Activated naive CD8-positive, alpha-beta T cell treated with anti-CD3 and anti-CD28 coated beads, Interleukin-2, amount 50 U/mL, for 24 hours (primary cell): ENCODE measurements at regions not wholly inside any gene's neighbourhood (a gene's known extent, or its start where the extent isn't known, plus 50 kb on each side); places are given as distances from the start of the nearest gene placed in this dataset.

Source experiments
- ATAC-seq: fragments of 150-1000 bp; cut with Tn5 transposase; one replicate; pipeline ENCODE4 v1.10.0; 2021
- DNase-seq: peaks from one replicate; pipeline ENCODE4 v3.0.0; 2021
- H3K27ac Mint-ChIP-seq: one replicate; pipeline ENCODE4 v1.8.0; 2021; ENCODE audit warnings: mild to moderate bottlenecking, mixed read lengths
- H3K27me3 Mint-ChIP-seq: one replicate; pipeline ENCODE4 v1.8.0; 2021; ENCODE audit warnings: mixed read lengths
- H3K36me3 Mint-ChIP-seq: one replicate; pipeline ENCODE4 v1.8.0; 2021; ENCODE audit warnings: low read depth, mixed read lengths
- H3K4me1 Mint-ChIP-seq: one replicate; pipeline ENCODE4 v1.8.0; 2021; ENCODE audit warnings: mixed read lengths
- H3K4me3 Mint-ChIP-seq: one replicate; pipeline ENCODE4 v1.8.0; 2021; ENCODE audit warnings: mild to moderate bottlenecking, moderate library complexity, mixed read lengths
- H3K9me3 Mint-ChIP-seq: one replicate; pipeline ENCODE4 v1.8.0; 2021; ENCODE audit warnings: mixed read lengths

GRCh38 chr16:65212791-65213190 lies 90.9 kb upstream of the CDH11 start:
- H3K27me3 Mint-ChIP-seq, result no peaks in the 10 kb centered on the region
- H3K4me3 Mint-ChIP-seq, result no peak overlapping the region
- DNase-seq (no peak), ATAC-seq (no peak)
- no peaks in the 10 kb centered on the region for H3K36me3 Mint-ChIP-seq
- no peak overlapping the region for H3K27ac Mint-ChIP-seq
- H3K9me3 Mint-ChIP-seq, result no peaks in the 10 kb centered on the region
- no peaks in the 10 kb centered on the region for H3K4me1 Mint-ChIP-seq

- Mint-ChIP-seq H3K9me3 (no peaks in the 10 kb centered on the region), H3K27ac (no peak overlapping the region), H3K4me1 (no peaks in the 10 kb centered on the region), H3K27me3 (no peaks in the 10 kb centered on the region), H3K4me3 (no peak overlapping the region), H3K36me3 (no peaks in the 10 kb centered on the region)
- ATAC-seq (no peak), DNase-seq (no peak)
These were observed 90.4 kb upstream of the CDH11 start for GRCh38 chr16:65212240-65212639.

- Mint-ChIP-seq H3K27ac (no peak overlapping the region), H3K9me3 (peaks cover 15% of the 10 kb centered on the region), H3K4me3 (no peak overlapping the region), H3K4me1 (no peaks in the 10 kb centered on the region), H3K36me3 (no peaks in the 10 kb centered on the region), H3K27me3 (no peaks in the 10 kb centered on the region)
- DNase-seq (no peak), ATAC-seq (no peak)
These were observed 80.6 kb upstream of the CDH11 start for GRCh38 chr16:65202461-65202860.

GRCh38 chr16:65201511-65201910 lies 79.6 kb upstream of the CDH11 start:
- Mint-ChIP-seq H3K36me3 (no peaks in the 10 kb centered on the region), H3K27me3 (no peaks in the 10 kb centered on the region), H3K4me3 (no peak overlapping the region), H3K9me3 (peaks cover 13% of the 10 kb centered on the region), H3K4me1 (no peaks in the 10 kb centered on the region), H3K27ac (no peak overlapping the region)
- ATAC-seq (no peak), DNase-seq (no peak)

- H3K27me3 Mint-ChIP-seq, result no peaks in the 10 kb centered on the region
- ATAC-seq, result no peak
- no peak for DNase-seq
These were observed 79.0 kb upstream of the CDH11 start for GRCh38 chr16:65200857-65201256.

GRCh38 chr16:65200156-65200773 lies 78.4 kb upstream of the CDH11 start:
- no peaks in the 10 kb centered on the region for H3K4me1 Mint-ChIP-seq
- H3K27ac Mint-ChIP-seq, result no peak overlapping the region
- H3K4me3 Mint-ChIP-seq, result no peak overlapping the region
- H3K36me3 Mint-ChIP-seq, result no peaks in the 10 kb centered on the region
- peaks cover 11% of the 10 kb centered on the region for H3K9me3 Mint-ChIP-seq
- ATAC-seq (no peak), DNase-seq (no peak)
- no peaks in the 10 kb centered on the region for H3K27me3 Mint-ChIP-seq

More at GRCh38 chr16:65200857-65201256, 79.0 kb upstream of the CDH11 start:
- Mint-ChIP-seq H3K4me1 (no peaks in the 10 kb centered on the region), H3K9me3 (peaks cover 11% of the 10 kb centered on the region), H3K27ac (no peak overlapping the region), H3K36me3 (no peaks in the 10 kb centered on the region), H3K4me3 (no peak overlapping the region)

- Mint-ChIP-seq H3K4me1 (no peaks in the 10 kb centered on the region), H3K9me3 (peaks cover 9% of the 10 kb centered on the region), H3K27me3 (no peaks in the 10 kb centered on the region), H3K27ac (no peak overlapping the region), H3K4me3 (no peak overlapping the region), H3K36me3 (no peaks in the 10 kb centered on the region)
- ATAC-seq (no peak), DNase-seq (no peak)
These were observed 74.7 kb upstream of the CDH11 start for GRCh38 chr16:65196420-65197075.

GRCh38 chr16:65195998-65196397 lies 74.1 kb upstream of the CDH11 start:
- H3K9me3 Mint-ChIP-seq, result peaks cover 9% of the 10 kb centered on the region
- no peak for ATAC-seq

GRCh38 chr16:65185241-65185778 lies 63.4 kb upstream of the CDH11 start:
- Mint-ChIP-seq H3K27ac (no peak overlapping the region), H3K27me3 (no peaks in the 10 kb centered on the region), H3K4me1 (no peaks in the 10 kb centered on the region), H3K36me3 (no peaks in the 10 kb centered on the region), H3K9me3 (peaks cover 26% of the 10 kb centered on the region), H3K4me3 (no peak overlapping the region)
- ATAC-seq (no peak), DNase-seq (no peak)

More at GRCh38 chr16:65195998-65196397, 74.1 kb upstream of the CDH11 start:
- Mint-ChIP-seq H3K27me3 (no peaks in the 10 kb centered on the region), H3K4me3 (no peak overlapping the region), H3K4me1 (no peaks in the 10 kb centered on the region), H3K36me3 (no peaks in the 10 kb centered on the region), H3K27ac (no peak overlapping the region)
- no peak for DNase-seq

GRCh38 chr16:65181071-65181561 lies 59.3 kb upstream of the CDH11 start:
- DNase-seq (no peak), ATAC-seq (no peak)
- H3K4me3 Mint-ChIP-seq, result no peak overlapping the region
- H3K4me1 Mint-ChIP-seq, result no peaks in the 10 kb centered on the region
- no peaks in the 10 kb centered on the region for H3K36me3 Mint-ChIP-seq
- no peak overlapping the region for H3K27ac Mint-ChIP-seq
- H3K9me3 Mint-ChIP-seq, result peaks cover 12% of the 10 kb centered on the region
- no peaks in the 10 kb centered on the region for H3K27me3 Mint-ChIP-seq

GRCh38 chr16:65178151-65178550 lies 56.3 kb upstream of the CDH11 start:
- ATAC-seq, result no peak
- no peaks in the 10 kb centered on the region for H3K36me3 Mint-ChIP-seq
- peaks cover 8% of the 10 kb centered on the region for H3K9me3 Mint-ChIP-seq
- H3K4me3 Mint-ChIP-seq, result no peak overlapping the region
- H3K27me3 Mint-ChIP-seq, result no peaks in the 10 kb centered on the region
- no peaks in the 10 kb centered on the region for H3K4me1 Mint-ChIP-seq
- no peak for DNase-seq
- no peak overlapping the region for H3K27ac Mint-ChIP-seq

GRCh38 chr16:65176603-65177002 lies 54.7 kb upstream of the CDH11 start:
- no peaks in the 10 kb centered on the region for H3K27me3 Mint-ChIP-seq
- H3K9me3 Mint-ChIP-seq, result peaks cover 6% of the 10 kb centered on the region
- no peaks in the 10 kb centered on the region for H3K36me3 Mint-ChIP-seq
- no peak overlapping the region for H3K27ac Mint-ChIP-seq
- H3K4me3 Mint-ChIP-seq, result no peak overlapping the region
- DNase-seq (no peak), ATAC-seq (no peak)
- H3K4me1 Mint-ChIP-seq, result no peaks in the 10 kb centered on the region

- no peak for ATAC-seq
These were observed 50.5 kb upstream of the CDH11 start for GRCh38 chr16:65172356-65172755.

More at GRCh38 chr16:65172356-65172755, 50.5 kb upstream of the CDH11 start:
- DNase-seq, result no peak
- H3K36me3 Mint-ChIP-seq, result no peaks in the 10 kb centered on the region
- no peaks in the 10 kb centered on the region for H3K27me3 Mint-ChIP-seq
- no peaks in the 10 kb centered on the region for H3K4me1 Mint-ChIP-seq
- no peak overlapping the region for H3K27ac Mint-ChIP-seq
- H3K4me3 Mint-ChIP-seq, result no peak overlapping the region
- peaks cover 4% of the 10 kb centered on the region for H3K9me3 Mint-ChIP-seq
